Adrenal gland (tissue), 9 donors: ENCODE measurements at regions not wholly inside any gene's neighbourhood (a gene's known extent, or its start where the extent isn't known, plus 50 kb on each side); places are given as distances from the start of the nearest gene placed in this dataset.

ENCODE experiments used
- DNase-seq, 7 donors: peaks; one replicate each; pipeline ENCODE4 v3.0.0-alpha.2; 2019 to 2020
- H3K27ac ChIP-seq, 5 donors: fragments of 200-600 bp; sonication (generic) in 4 of 5; 1 replicate in 3 of 5; 2 replicates in 2 of 5; pipeline versions ENCODE4 v1.5.1 to v1.8.0; 2016 to 2020; ENCODE audit warnings: mild to moderate bottlenecking in 1 of 5
- H3K27me3 ChIP-seq: fragments of 200-600 bp; 2 replicates; pipeline ENCODE4 v1.8.0; 2021
- H3K36me3 ChIP-seq, 2 donors: fragments of 200-600 bp; replicated peaks in 1 of 2; 1 replicate in 1 of 2; 2 replicates in 1 of 2; pipeline versions ENCODE4 v1.5.1 to v1.8.0; 2018 to 2022
- H3K4me1 ChIP-seq, 2 donors: fragments of 200-600 bp; replicated peaks in 1 of 2; 1 replicate in 1 of 2; 2 replicates in 1 of 2; pipeline versions ENCODE4 v1.5.1 to v1.8.0; 2018 to 2021
- H3K4me3 ChIP-seq, 4 donors: fragments of 200-600 bp; sonication (generic) in 3 of 4; one replicate each; pipeline ENCODE4 v1.5.1; 2016 to 2018
- H3K9me3 ChIP-seq, 3 donors: fragments of 200-600 bp; sonication (generic) in 1 of 3; replicated peaks in 1 of 3; 1 replicate in 2 of 3; 2 replicates in 1 of 3; pipeline versions ENCODE4 v1.5.1 to v1.8.0; 2016 to 2021
- CTCF ChIP-seq, 6 experiments: fragments of 450-650 bp in 4 of 6; fragments of 200-600 bp in 2 of 6; sonication (generic) in 1 of 6; IDR thresholded peaks; 1 replicate in 5 of 6; 2 replicates in 1 of 6; pipeline versions ENCODE4 v1.5.1 to v1.8.0; 2016 to 2021; ENCODE audit warnings: antibody characterized with exemption in 6 of 6, mild to moderate bottlenecking in 2 of 6, moderate library complexity in 1 of 6
- POLR2A ChIP-seq, 2 donors: fragments of 450-650 bp; IDR thresholded peaks; one replicate each; pipeline ENCODE4 v1.6.1; 2017; ENCODE audit warnings: antibody characterized with exemption in 2 of 2, mild to moderate bottlenecking in 2 of 2, moderate library complexity in 1 of 2
- WGBS, 4 donors: extraction: QIAGEN DNeasy Blood & Tissue Kit in 2 of 4; methylation state at CpG; one replicate each; pipeline versions ENCODE4 v1.1.5 to v1.1.7; 2013 to 2017; 5-methylcytosine and 5-hydroxymethylcytosine counted together
- intact Hi-C, 2 donors: fragments of 100-400 bp; cut with DNase I; formaldehyde crosslinking; loops; one replicate each; pipeline versions ENCODE4 v1.14.1 to v1.15.0; 2022 to 2023
- donor health status: healthy with polysubstance abuse.
- donor health status: Bipolar disorder and iron deficiency.
- donor health status: DM: yes; HTN: yes; CAD: no.
- donor health status: DM: no; HTN: no; CAD: no.
- donor health status: DM: no; HTN: no; CAD: no.

GRCh38 chr16:24668481-24669061, 60.9 kb upstream of the TNRC6A start:
- H3K27ac ChIP-seq: peak overlapping the region; percentile 41 to 93 (median 88)
- H3K4me1 ChIP-seq: peaks cover 23 to 38% of the 10 kb centered on the region in 2 donors
- H3K4me3 ChIP-seq: no peak overlapping the region
- TF ChIP-seq CTCF (IDR thresholded peaks at IDR 0.05): no peak
- no peak for TF ChIP-seq POLR2A (IDR thresholded peaks at IDR 0.05)
- intact Hi-C loops: no loop called here
- H3K27me3 ChIP-seq: no peaks in the 10 kb centered on the region
- WGBS, 4 donors: 30 to 35% (median 32%) methylated on average over 9 of the region's 9 CpGs
- DNase-seq: peak; percentile 59 to 83 (median 69)
- H3K36me3 ChIP-seq: no peaks in the 10 kb centered on the region
- H3K9me3 ChIP-seq: no peaks in the 10 kb centered on the region

GRCh38 chr16:24670623-24671454, 58.6 kb upstream of the TNRC6A start:
- peak overlapping the region; percentile 35 to 93 (median 88) for H3K27ac ChIP-seq
- no peaks in the 10 kb centered on the region for H3K36me3 ChIP-seq
- no peaks in the 10 kb centered on the region for H3K27me3 ChIP-seq
- TF ChIP-seq CTCF (IDR thresholded peaks at IDR 0.05): no peak
- no peak for TF ChIP-seq POLR2A (IDR thresholded peaks at IDR 0.05)
- DNase-seq: peak; percentile 83 to 96 (median 92)
- intact Hi-C loops: no loop called here
- WGBS, 4 donors: 13 to 19% (median 16%) methylated on average over 18 to 22 of the region's 22 CpGs
- peak overlapping the region in 1 of 4 donors; percentile 9 for H3K4me3 ChIP-seq
- peaks cover 23 to 38% of the 10 kb centered on the region in 2 donors for H3K4me1 ChIP-seq
- H3K9me3 ChIP-seq: no peaks in the 10 kb centered on the region

GRCh38 chr16:24671455-24671954, 57.9 kb upstream of the TNRC6A start:
- DNase-seq: peak in 4 of 7 donors; percentile 18 to 61 (median 26)
- Histone ChIP-seq H3K9me3 (no peaks in the 10 kb centered on the region), H3K4me3 (no peak overlapping the region), H3K27me3 (no peaks in the 10 kb centered on the region), H3K36me3 (no peaks in the 10 kb centered on the region), H3K27ac (peak overlapping the region in 4 of 5 donors; percentile 77 to 93 (median 90)), H3K4me1 (peaks cover 23 to 38% of the 10 kb centered on the region in 2 donors)
- 84 to 90% (median 89%) methylated on average over 10 of the region's 10 CpGs for WGBS, 4 donors
- TF ChIP-seq CTCF (IDR thresholded peaks at IDR 0.05) (no peak), POLR2A (IDR thresholded peaks at IDR 0.05) (no peak)
- intact Hi-C loops: no loop called here

- H3K9me3 ChIP-seq: no peaks in the 10 kb centered on the region
Measured at GRCh38 chr16:24673155-24673554, 56.3 kb upstream of the TNRC6A start.

More at GRCh38 chr16:24673155-24673554, 56.3 kb upstream of the TNRC6A start:
- Histone ChIP-seq H3K27ac (no peak overlapping the region), H3K36me3 (no peaks in the 10 kb centered on the region), H3K4me3 (no peak overlapping the region), H3K4me1 (peaks cover 23 to 33% of the 10 kb centered on the region in 2 donors), H3K27me3 (no peaks in the 10 kb centered on the region)
- DNase-seq: no peak
- 71 to 84% (median 81%) methylated on average over 3 of the region's 3 CpGs for WGBS, 4 donors
- TF ChIP-seq POLR2A (IDR thresholded peaks at IDR 0.05) (no peak), CTCF (IDR thresholded peaks at IDR 0.05) (no peak)
- intact Hi-C loops: no loop called here
